ENCODE measurements at regions not wholly inside any gene's neighbourhood (a gene's known extent, or its start where the extent isn't known, plus 50 kb on each side); places are given as distances from the start of the nearest gene placed in this dataset.

- no peak overlapping the region for H3K4me3 ChIP-seq (ENCODE audit: control insufficient read depth, low read depth, low read length)
- TF ChIP-seq CTCF (conservative IDR thresholded peaks at IDR 0.05; ENCODE audit: control insufficient read depth, insufficient read depth, low read depth, low read length) = no peak
- no peak for DNase-seq (ENCODE audit: low read depth)
Measured at GRCh38 chr14:101030586-101030985, 127.1 kb upstream of the RTL1 start.

- no peak for DNase-seq (ENCODE audit: low read depth)
- H3K4me3 ChIP-seq (ENCODE audit: control insufficient read depth, low read depth, low read length) = no peak overlapping the region
- TF ChIP-seq CTCF (conservative IDR thresholded peaks at IDR 0.05; ENCODE audit: control insufficient read depth, insufficient read depth, low read depth, low read length) = no peak
Measured at GRCh38 chr14:101031186-101031585, 127.7 kb upstream of the RTL1 start.

- no peak for TF ChIP-seq CTCF (conservative IDR thresholded peaks at IDR 0.05; ENCODE audit: control insufficient read depth, insufficient read depth, low read depth, low read length)
- H3K4me3 ChIP-seq (ENCODE audit: control insufficient read depth, low read depth, low read length) = no peak overlapping the region
- no peak for DNase-seq (ENCODE audit: low read depth)
Measured at GRCh38 chr14:101031721-101032120, 128.2 kb upstream of the RTL1 start.

GRCh38 chr14:101032433-101032832, 128.9 kb upstream of the RTL1 start:
- no peak for TF ChIP-seq CTCF (conservative IDR thresholded peaks at IDR 0.05; ENCODE audit: control insufficient read depth, insufficient read depth, low read depth, low read length)

GRCh38 chr14:101033006-101033405, 129.5 kb upstream of the RTL1 start:
- no peak for TF ChIP-seq CTCF (conservative IDR thresholded peaks at IDR 0.05; ENCODE audit: control insufficient read depth, insufficient read depth, low read depth, low read length)
- no peak for DNase-seq (ENCODE audit: low read depth)
- H3K4me3 ChIP-seq (ENCODE audit: control insufficient read depth, low read depth, low read length) = no peak overlapping the region

More at GRCh38 chr14:101032433-101032832, 128.9 kb upstream of the RTL1 start:
- DNase-seq (ENCODE audit: low read depth) = no peak
- no peak overlapping the region for H3K4me3 ChIP-seq (ENCODE audit: control insufficient read depth, low read depth, low read length)

- no peak for DNase-seq (ENCODE audit: low read depth)
- no peak for TF ChIP-seq CTCF (conservative IDR thresholded peaks at IDR 0.05; ENCODE audit: control insufficient read depth, insufficient read depth, low read depth, low read length)
- no peak overlapping the region for H3K4me3 ChIP-seq (ENCODE audit: control insufficient read depth, low read depth, low read length)
Measured at GRCh38 chr14:101033446-101034165, 130.1 kb upstream of the RTL1 start.
